Smooth muscle cell (in vitro differentiated cells): ENCODE measurements at regions not wholly inside any gene's neighbourhood (a gene's known extent, or its start where the extent isn't known, plus 50 kb on each side); places are given as distances from the start of the nearest gene placed in this dataset.

Source experiments
- DNase-seq: peaks from one replicate; lab custom pipeline; 2025; ENCODE audit not compliant: unreplicated experiment; lab: John Stamatoyannopoulos, UW
- H2AFZ ChIP-seq: fragments of 200-600 bp; sonication (generic); 2 replicates; pipeline ENCODE4 v1.6.0; 2016; ENCODE audit warnings: antibody characterized with exemption, low read depth, mild to moderate bottlenecking
- H3F3A ChIP-seq: fragments of 200-600 bp; sonication (generic); 2 replicates; pipeline ENCODE4 v1.6.0; 2017; ENCODE audit warnings: antibody characterized with exemption, low read depth
- H3K27ac ChIP-seq: fragments of 200-600 bp; sonication (generic); 2 replicates; pipeline ENCODE4 v1.5.1; 2016; ENCODE audit warnings: low read depth, mild to moderate bottlenecking
- H3K27me3 ChIP-seq: fragments of 200-600 bp; sonication (generic); 2 replicates; pipeline ENCODE4 v1.6.1; 2016; ENCODE audit warnings: low read depth, mild to moderate bottlenecking
- H3K36me3 ChIP-seq: fragments of 200-600 bp; sonication (generic); 2 replicates; pipeline ENCODE4 v1.5.1; 2016; ENCODE audit warnings: low read depth
- H3K4me1 ChIP-seq: fragments of 200-600 bp; sonication (generic); 2 replicates; pipeline ENCODE4 v1.5.1; 2016; ENCODE audit warnings: low read depth
- H3K4me2 ChIP-seq: fragments of 200-600 bp; sonication (generic); 2 replicates; pipeline ENCODE4 v1.6.0; 2016; ENCODE audit warnings: mild to moderate bottlenecking
- H3K4me3 ChIP-seq: fragments of 200-600 bp; sonication (generic); 2 replicates; pipeline ENCODE4 v1.5.1; 2016; ENCODE audit warnings: mild to moderate bottlenecking
- H3K79me2 ChIP-seq: fragments of 200-600 bp; sonication (generic); 2 replicates; pipeline ENCODE4 v1.6.0; 2016; ENCODE audit warnings: low read depth, mild to moderate bottlenecking
- H3K9ac ChIP-seq: fragments of 200-600 bp; sonication (generic); 2 replicates; pipeline ENCODE4 v1.6.0; 2016; ENCODE audit warnings: low read depth
- H3K9me3 ChIP-seq: fragments of 200-600 bp; sonication (generic); replicated peaks from 2 replicates; pipeline ENCODE4 v1.5.1; 2016; ENCODE audit warnings: low read depth
- H4K20me1 ChIP-seq: fragments of 200-600 bp; sonication (generic); 2 replicates; pipeline ENCODE4 v1.6.0; 2016; ENCODE audit warnings: low read depth
- WGBS: methylation state at CpG from one replicate; pipeline ENCODE4 v1.1.7; 2016; ENCODE audit warnings: low lambda C conversion rate; 5-methylcytosine and 5-hydroxymethylcytosine counted together
- TF ChIP-seq, protein P1 (sequence below): fragments of 200-600 bp; sonication (generic); IDR thresholded peaks from 2 replicates; pipeline ENCODE4 v1.5.1; 2017; ENCODE audit warnings: borderline replicate concordance, mild to moderate bottlenecking, antibody characterized with exemption; ENCODE audit not compliant: insufficient read depth, poor library complexity, severe bottlenecking

- 26% methylated on average over 1 of the region's 1 CpG for WGBS
- H3K4me2 ChIP-seq, result peak overlapping the region; percentile 30
- H3F3A ChIP-seq, result peaks cover 9% of the 10 kb centered on the region
- no peaks in the 10 kb centered on the region for H3K27me3 ChIP-seq
- no peaks in the 10 kb centered on the region for H4K20me1 ChIP-seq
- H3K4me3 ChIP-seq, result no peak overlapping the region
- DNase-seq, result no peak
- no peaks in the 10 kb centered on the region for H3K36me3 ChIP-seq
- H3K27ac ChIP-seq, result peak overlapping the region; percentile 95
- H2AFZ ChIP-seq, result no peak overlapping the region
- peaks cover 8% of the 10 kb centered on the region for H3K4me1 ChIP-seq
- no peaks in the 10 kb centered on the region for H3K79me2 ChIP-seq
- H3K9ac ChIP-seq, result no peak overlapping the region
- TF ChIP-seq, protein P1, sequence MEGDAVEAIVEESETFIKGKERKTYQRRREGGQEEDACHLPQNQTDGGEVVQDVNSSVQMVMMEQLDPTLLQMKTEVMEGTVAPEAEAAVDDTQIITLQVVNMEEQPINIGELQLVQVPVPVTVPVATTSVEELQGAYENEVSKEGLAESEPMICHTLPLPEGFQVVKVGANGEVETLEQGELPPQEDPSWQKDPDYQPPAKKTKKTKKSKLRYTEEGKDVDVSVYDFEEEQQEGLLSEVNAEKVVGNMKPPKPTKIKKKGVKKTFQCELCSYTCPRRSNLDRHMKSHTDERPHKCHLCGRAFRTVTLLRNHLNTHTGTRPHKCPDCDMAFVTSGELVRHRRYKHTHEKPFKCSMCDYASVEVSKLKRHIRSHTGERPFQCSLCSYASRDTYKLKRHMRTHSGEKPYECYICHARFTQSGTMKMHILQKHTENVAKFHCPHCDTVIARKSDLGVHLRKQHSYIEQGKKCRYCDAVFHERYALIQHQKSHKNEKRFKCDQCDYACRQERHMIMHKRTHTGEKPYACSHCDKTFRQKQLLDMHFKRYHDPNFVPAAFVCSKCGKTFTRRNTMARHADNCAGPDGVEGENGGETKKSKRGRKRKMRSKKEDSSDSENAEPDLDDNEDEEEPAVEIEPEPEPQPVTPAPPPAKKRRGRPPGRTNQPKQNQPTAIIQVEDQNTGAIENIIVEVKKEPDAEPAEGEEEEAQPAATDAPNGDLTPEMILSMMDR, result no peak
- H3K9me3 ChIP-seq, result no peaks in the 10 kb centered on the region
Observed at GRCh38 chr11:19597206-19597605, 115.4 kb upstream of the NAV2 start.

GRCh38 chr11:19595840-19596751 is 116.5 kb upstream of the NAV2 start:
- no peak for DNase-seq
- H3K27me3 ChIP-seq, result no peaks in the 10 kb centered on the region
- WGBS, result 28% methylated on average over 12 of the region's 12 CpGs

GRCh38 chr11:19595499-19595839 is 117.2 kb upstream of the NAV2 start:
- H3K9ac ChIP-seq, result no peak overlapping the region
- WGBS, result 68% methylated on average over 2 of the region's 2 CpGs
- H3K27ac ChIP-seq, result peak overlapping the region; percentile 95
- DNase-seq, result no peak
- H3K9me3 ChIP-seq, result no peaks in the 10 kb centered on the region
- H3K4me2 ChIP-seq, result no peak overlapping the region
- H3F3A ChIP-seq, result peaks cover 9% of the 10 kb centered on the region
- H3K27me3 ChIP-seq, result no peaks in the 10 kb centered on the region
- H3K4me1 ChIP-seq, result peaks cover 8% of the 10 kb centered on the region
- no peaks in the 10 kb centered on the region for H3K79me2 ChIP-seq
- H2AFZ ChIP-seq, result no peak overlapping the region
- TF ChIP-seq, protein P1, result no peak
- H3K4me3 ChIP-seq, result no peak overlapping the region
- H3K36me3 ChIP-seq, result no peaks in the 10 kb centered on the region
- no peaks in the 10 kb centered on the region for H4K20me1 ChIP-seq

More at GRCh38 chr11:19595840-19596751, 116.5 kb upstream of the NAV2 start:
- H3K79me2 ChIP-seq, result no peaks in the 10 kb centered on the region
- peaks cover 9% of the 10 kb centered on the region for H3F3A ChIP-seq
- H3K36me3 ChIP-seq, result no peaks in the 10 kb centered on the region
- H3K4me1 ChIP-seq, result peaks cover 8% of the 10 kb centered on the region
- peak overlapping the region; percentile 28 for H2AFZ ChIP-seq
- H3K9ac ChIP-seq, result peak overlapping the region; percentile 77
- no peaks in the 10 kb centered on the region for H4K20me1 ChIP-seq
- TF ChIP-seq, protein P1, result no peak
- H3K27ac ChIP-seq, result peak overlapping the region; percentile 95
- H3K4me3 ChIP-seq, result no peak overlapping the region
- H3K4me2 ChIP-seq, result peak overlapping the region; percentile 30
- no peaks in the 10 kb centered on the region for H3K9me3 ChIP-seq

DNA sequence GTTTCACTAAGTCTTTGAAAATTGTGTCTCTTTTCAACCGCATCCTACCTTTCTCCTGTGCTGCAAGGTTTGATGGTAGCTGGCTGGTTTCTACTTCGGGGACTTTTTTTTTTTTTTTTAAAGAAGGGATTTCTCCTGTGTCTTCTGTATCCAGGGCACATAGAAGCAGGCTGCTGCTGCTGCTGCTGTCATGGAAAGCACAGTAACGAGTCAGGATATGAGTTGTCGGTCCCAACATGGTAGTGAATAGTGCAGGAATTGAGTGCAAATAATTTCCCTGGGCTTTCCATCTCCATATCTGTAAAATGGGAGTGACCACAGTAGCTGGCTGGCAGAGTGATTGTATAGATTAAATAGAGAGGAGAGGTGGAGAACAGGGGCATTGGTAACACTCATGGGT is 118.3 kb upstream of the NAV2 start:
- Histone ChIP-seq H3K27me3 (no peaks in the 10 kb centered on the region), H3K4me3 (no peak overlapping the region), H4K20me1 (no peaks in the 10 kb centered on the region), H2AFZ (no peak overlapping the region), H3K9me3 (no peaks in the 10 kb centered on the region), H3K4me2 (no peak overlapping the region), H3K4me1 (peaks cover 8% of the 10 kb centered on the region), H3K27ac (no peak overlapping the region), H3K79me2 (no peaks in the 10 kb centered on the region), H3K9ac (no peak overlapping the region), H3F3A (peaks cover 9% of the 10 kb centered on the region), H3K36me3 (no peaks in the 10 kb centered on the region)
- 92% methylated on average over 4 of the region's 4 CpGs for WGBS
- TF ChIP-seq, protein P1, result no peak
- DNase-seq, result no peak
